HEK293 (cell line): ENCODE measurements at regions not wholly inside any gene's neighbourhood (a gene's known extent, or its start where the extent isn't known, plus 50 kb on each side); places are given as distances from the start of the nearest gene placed in this dataset.

Experiments
- CTCF ChIA-PET: fragments of 350-600 bp; formaldehyde crosslinking; extraction: SDS; loops from one replicate; lab custom pipeline; 2021; ENCODE audit warnings: antibody characterized with exemption; lab: Yijun Ruan, JAX
- POLR2A ChIA-PET: fragments of 300-600 bp; formaldehyde crosslinking; extraction: SDS; loops from one replicate; lab custom pipeline; 2020; ENCODE audit warnings: antibody characterized with exemption, inconsistent platforms; lab: Yijun Ruan, JAX
- H3K27ac ChIP-seq: fragments of 200-500 bp; sonication (Bioruptor generic); 2 replicates; pipeline ENCODE4 v1.5.1; 2014; ENCODE audit warnings: low read depth, low read length, control low read depth, inconsistent platforms; ENCODE audit errors: extremely low read depth
- H3K36me3 ChIP-seq, 2 experiments: fragments of 200-500 bp in 1 of 2; sonication (Bioruptor generic) in 1 of 2; 1 replicate in 1 of 2; 2 replicates in 1 of 2; pipeline ENCODE4 v1.5.1; 2014 to 2017; ENCODE audit warnings: inconsistent platforms in 2 of 2, low read length in 2 of 2; ENCODE audit not compliant: control insufficient read depth in 2 of 2, insufficient read depth in 1 of 2
- H3K4me1 ChIP-seq: fragments of 200-500 bp; sonication (Bioruptor generic); 2 replicates; pipeline ENCODE4 v1.5.1; 2014; ENCODE audit warnings: mild to moderate bottlenecking, low read length, inconsistent platforms; ENCODE audit not compliant: control insufficient read depth, insufficient read depth
- H3K4me3 ChIP-seq: 2 replicates; pipeline ENCODE4 v1.5.1; 2011; ENCODE audit warnings: low read depth, mild to moderate bottlenecking, control low read depth, low read length, moderate library complexity
- H3K9me3 ChIP-seq: fragments of 200-500 bp; sonication (Bioruptor generic); 2 replicates; pipeline ENCODE4 v1.5.1; 2014; ENCODE audit warnings: low read depth, low read length, inconsistent platforms; ENCODE audit not compliant: control insufficient read depth, insufficient read depth
- PATZ1 ChIP-seq: fragments of 450-650 bp; formaldehyde crosslinking; IDR thresholded peaks from 2 replicates; pipeline ENCODE4 v1.5.1; 2016; ENCODE audit warnings: missing biosample characterization, missing genetic modification characterization
- REST ChIP-seq: fragments of 450-650 bp; formaldehyde crosslinking; IDR thresholded peaks from 2 replicates; pipeline ENCODE4 v1.5.1; 2016; ENCODE audit warnings: missing biosample characterization, missing genetic modification characterization
- ZBTB21 ChIP-seq: fragments of 450-650 bp; formaldehyde crosslinking; IDR thresholded peaks from 2 replicates; pipeline ENCODE4 v1.5.1; 2017; ENCODE audit warnings: missing biosample characterization, missing genetic modification characterization
- ZBTB48 ChIP-seq: fragments of 450-650 bp; formaldehyde crosslinking; IDR thresholded peaks from 2 replicates; pipeline ENCODE4 v1.5.1; 2016; ENCODE audit warnings: missing biosample characterization, missing genetic modification characterization
- ZNF133 ChIP-seq: fragments of 450-650 bp; formaldehyde crosslinking; IDR thresholded peaks from 2 replicates; pipeline ENCODE4 v1.5.1; 2016; ENCODE audit warnings: missing biosample characterization, missing genetic modification characterization
- ZNF140 ChIP-seq: fragments of 450-650 bp; formaldehyde crosslinking; IDR thresholded peaks from 2 replicates; pipeline ENCODE4 v1.5.1; 2016; ENCODE audit warnings: missing biosample characterization, missing genetic modification characterization
- ZNF16 ChIP-seq: fragments of 450-650 bp; formaldehyde crosslinking; IDR thresholded peaks from 2 replicates; pipeline ENCODE4 v1.5.1; 2016; ENCODE audit warnings: low read depth, missing biosample characterization, missing genetic modification characterization
- ZNF169 ChIP-seq: fragments of 450-650 bp; formaldehyde crosslinking; IDR thresholded peaks from 2 replicates; pipeline ENCODE4 v1.5.1; 2016; ENCODE audit warnings: missing biosample characterization, missing genetic modification characterization
- ZNF19 ChIP-seq: fragments of 450-650 bp; formaldehyde crosslinking; IDR thresholded peaks from 2 replicates; pipeline ENCODE4; 2016; ENCODE audit warnings: missing biosample characterization, missing genetic modification characterization, low read depth
- ZNF223 ChIP-seq: fragments of 450-650 bp; formaldehyde crosslinking; IDR thresholded peaks from 2 replicates; pipeline ENCODE4 v1.5.1; 2016; ENCODE audit warnings: missing biosample characterization, missing genetic modification characterization
- ZNF239 ChIP-seq: fragments of 450-650 bp; formaldehyde crosslinking; IDR thresholded peaks from 2 replicates; pipeline ENCODE4 v1.5.1; 2016; ENCODE audit warnings: missing biosample characterization, missing genetic modification characterization
- ZNF274 ChIP-seq, 2 experiments: fragments of 200-500 bp in 1 of 2; fragments of 450-650 bp in 1 of 2; sonication (Bioruptor generic) in 1 of 2; formaldehyde crosslinking in 1 of 2; IDR thresholded peaks; 2 replicates each; pipeline versions ENCODE4 v1.5.1 to v1.6.1; 2014 to 2016; ENCODE audit warnings: borderline replicate concordance in 1 of 2, inconsistent platforms in 1 of 2, low read length in 1 of 2, missing biosample characterization in 1 of 2, missing genetic modification characterization in 1 of 2
- ZNF426 ChIP-seq: fragments of 450-650 bp; formaldehyde crosslinking; IDR thresholded peaks from 2 replicates; pipeline ENCODE4 v1.5.1; 2017; ENCODE audit warnings: missing biosample characterization, missing genetic modification characterization, mild to moderate bottlenecking, inconsistent platforms, moderate library complexity
- ZNF776 ChIP-seq: fragments of 450-650 bp; formaldehyde crosslinking; IDR thresholded peaks from 2 replicates; pipeline ENCODE4 v1.5.0; 2017; ENCODE audit warnings: missing biosample characterization, missing genetic modification characterization, borderline replicate concordance

GRCh38 chr6:33935439-33936080, 131.8 kb upstream of the MLN start:
- CTCF ChIA-PET, result interaction anchor here (1.1 kb wide), 1 partner anchor 219 kb away, joined by 5 read pairs; no protein-coding TSS in a partner anchor
- TF ChIP-seq ZNF776 (tag by site-specific recombination) (no peak), PATZ1 (tag by site-specific recombination) (no peak), REST (no peak), ZNF169 (no peak), ZNF140 (tag by site-specific recombination) (no peak), ZNF19 (tag by site-specific recombination) (no peak), ZNF133 (tag by site-specific recombination) (no peak), ZBTB21 (no peak)
- no peak overlapping the region for H3K4me3 ChIP-seq
- POLR2A ChIA-PET, result no interaction called here
- no peak overlapping the region for H3K27ac ChIP-seq
- H3K9me3 ChIP-seq, result no peaks in the 10 kb centered on the region
- H3K36me3 ChIP-seq, result no peaks in the 10 kb centered on the region
- no peaks in the 10 kb centered on the region for H3K4me1 ChIP-seq

- Histone ChIP-seq H3K9me3 (no peaks in the 10 kb centered on the region), H3K27ac (no peak overlapping the region), H3K36me3 (no peaks in the 10 kb centered on the region), H3K4me1 (no peaks in the 10 kb centered on the region), H3K4me3 (no peak overlapping the region)
- ChIA-PET CTCF (interaction anchor here (0.5 kb wide), 1 partner anchor 235 kb away, joined by 4 read pairs; no protein-coding TSS in a partner anchor), POLR2A (no interaction called here)
- TF ChIP-seq ZNF426 (no peak), PATZ1 (tag by site-specific recombination) (no peak), ZNF16 (tag by site-specific recombination) (no peak), ZBTB48 (no peak), ZNF223 (tag by site-specific recombination) (no peak), ZNF239 (tag by site-specific recombination) (no peak), ZNF133 (tag by site-specific recombination) (no peak), ZNF274 (IDR thresholded peaks at IDR 0.05; ENCODE audit: low read length) (no peak), ZNF274 (tag by site-specific recombination; IDR thresholded peaks at IDR 0.05; ENCODE audit: borderline replicate concordance) (no peak)
These were observed 131.0 kb upstream of the MLN start for GRCh38 chr6:33934731-33935270.
